K562 (cell line): ENCODE measurements at regions not wholly inside any gene's neighbourhood (a gene's known extent, or its start where the extent isn't known, plus 50 kb on each side); places are given as distances from the start of the nearest gene placed in this dataset.

Experiments used
- ATAC-seq: fragments of 200-7000 bp; cut with Tn5 transposase; 3 replicates; pipeline ENCODE4 v1.9.1; 2020; ENCODE audit warnings: moderate library complexity
- BruUV-seq: library from RNA; stranded (reverse); fragments of 400-500 nt; replicated peaks from 2 replicates; lab custom pipeline; 2021; lab: Mats Ljungman, UMichigan
- CTCF ChIA-PET: fragments of 300-600 bp; formaldehyde crosslinking; extraction: SDS; loops from one replicate; lab custom pipeline; 2021; ENCODE audit warnings: low intra/inter-chr PET ratio; lab: Yijun Ruan, JAX
- POLR2A ChIA-PET: fragments of 300-600, 350-650 bp; sonication (Branson Sonifier 250); formaldehyde crosslinking; extraction: SDS; loops from one replicate; lab custom pipeline; 2021; ENCODE audit warnings: antibody characterized with exemption, inconsistent platforms; lab: Yijun Ruan, JAX
- DNase-seq, 4 experiments: peaks; one replicate each; pipeline versions ENCODE4 v3.0.0 to v3.0.0-alpha.2; 2011 to 2018; ENCODE audit warnings: low spot score in 3 of 4, mixed read lengths in 3 of 4; ENCODE audit errors: extremely low read depth in 1 of 4
- FAIRE-seq: peaks from 2 replicates; lab custom pipeline; 2011; peaks lifted over from hg19 to GRCh38; lab: Jason Lieb, UNC
- H2AFZ ChIP-seq: 2 replicates; pipeline ENCODE4 v1.6.0; 2011; ENCODE audit warnings: low read depth, low read length, control low read depth, inconsistent platforms
- H3K27ac ChIP-seq: fragments of 200-600 bp; 3 replicates; pipeline ENCODE4 v1.8.0; 2011; ENCODE audit warnings: low read depth, mild to moderate bottlenecking, control low read depth, inconsistent platforms, low read length, moderate library complexity, mixed read lengths; ENCODE audit errors: extremely low read depth
- H3K27me3 ChIP-seq, 2 experiments: fragments of 300-600 bp in 1 of 2; 2 replicates in 1 of 2; 3 replicates in 1 of 2; pipeline versions ENCODE4 v1.6.0 to v1.8.0; 2011; ENCODE audit warnings: inconsistent platforms in 2 of 2, low read length in 2 of 2, mild to moderate bottlenecking in 1 of 2, mixed read lengths in 1 of 2, moderate library complexity in 1 of 2; ENCODE audit not compliant: control insufficient read depth in 2 of 2, insufficient read depth in 2 of 2
- H3K36me3 ChIP-seq: fragments of 300-600 bp; 3 replicates; pipeline ENCODE4 v1.8.0; 2011; ENCODE audit warnings: mild to moderate bottlenecking, low read length, inconsistent platforms; ENCODE audit not compliant: control insufficient read depth, insufficient read depth
- H3K4me1 ChIP-seq, 2 experiments: fragments of 200-600 bp in 1 of 2; replicated peaks in 1 of 2; 2 replicates in 1 of 2; 3 replicates in 1 of 2; pipeline versions ENCODE4 v1.5.1 to v1.8.0; 2011; ENCODE audit warnings: inconsistent platforms in 2 of 2, low read length in 2 of 2, mild to moderate bottlenecking in 1 of 2, mixed read lengths in 1 of 2, moderate library complexity in 1 of 2; ENCODE audit not compliant: control insufficient read depth in 2 of 2, insufficient read depth in 2 of 2
- H3K4me2 ChIP-seq: 2 replicates; pipeline ENCODE4 v1.6.1; 2011; ENCODE audit warnings: low read length, control low read depth, inconsistent platforms, mixed read lengths; ENCODE audit not compliant: insufficient read depth
- H3K4me3 ChIP-seq: fragments of 200-600 bp; sonication (generic), shearing (Covaris generic); 2 replicates; pipeline ENCODE4 v1.5.1; 2016; ENCODE audit warnings: control low read depth, inconsistent platforms
- H3K79me2 ChIP-seq: fragments of 200-600 bp; 3 replicates; pipeline ENCODE4 v1.8.0; 2011; ENCODE audit warnings: low read length, inconsistent platforms; ENCODE audit not compliant: control insufficient read depth, insufficient read depth
- H3K9ac ChIP-seq, 2 experiments: 2 replicates each; pipeline versions ENCODE4 v1.6.0 to v1.6.1; 2011; ENCODE audit warnings: low read depth in 2 of 2, low read length in 2 of 2, control low read depth in 1 of 2, inconsistent platforms in 1 of 2, mild to moderate bottlenecking in 1 of 2, mixed read lengths in 1 of 2; ENCODE audit not compliant: insufficient read depth in 1 of 2
- H3K9me1 ChIP-seq: one replicate; pipeline ENCODE4 v1.6.0; 2011; ENCODE audit warnings: inconsistent platforms, mild to moderate bottlenecking, low read length, moderate library complexity; ENCODE audit not compliant: control insufficient read depth, insufficient read depth
- H3K9me3 ChIP-seq: replicated peaks from 2 replicates; pipeline ENCODE4 v1.5.1; 2011; ENCODE audit warnings: low read depth, low read length, inconsistent platforms; ENCODE audit not compliant: control insufficient read depth, insufficient read depth
- H4K20me1 ChIP-seq: replicated peaks from 2 replicates; pipeline ENCODE4 v1.6.1; 2011; ENCODE audit warnings: low read length, inconsistent platforms, mixed read lengths; ENCODE audit not compliant: control insufficient read depth, insufficient read depth
- CEBPB ChIP-seq: fragments of 450-650 bp; IDR thresholded peaks from 2 replicates; pipeline ENCODE4 v1.6.1; 2016; ENCODE audit warnings: missing genetic modification characterization, missing compliant biosample characterization
- CHD4 ChIP-seq: fragments of 200-600 bp; sonication (generic); IDR thresholded peaks from 3 replicates; pipeline ENCODE4 v1.6.1; 2012; ENCODE audit warnings: low read depth, mild to moderate bottlenecking, mixed read lengths, low read length, inconsistent platforms; ENCODE audit not compliant: insufficient read depth, insufficient replicate concordance, poor library complexity, severe bottlenecking
- FOSL1 ChIP-seq: fragments of 200-800 bp; sonication (Bioruptor generic); conservative IDR thresholded peaks from 2 replicates; pipeline ENCODE4 v1.6.1; 2016; ENCODE audit warnings: missing genetic modification characterization, missing compliant biosample characterization
- FOXJ3 ChIP-seq: sonication (generic); formaldehyde crosslinking; IDR thresholded peaks from 2 replicates; pipeline ENCODE4 v1.4.0; 2020; ENCODE audit warnings: mild to moderate bottlenecking, missing genetic modification reagents
- HNRNPLL ChIP-seq: fragments of 200-400 bp; formaldehyde crosslinking; IDR thresholded peaks from 2 replicates; pipeline ENCODE4 v1.6.1; 2017; ENCODE audit warnings: low read length, low read depth, mild to moderate bottlenecking; ENCODE audit not compliant: poor library complexity, severe bottlenecking
- ZBTB40 ChIP-seq, 2 experiments: fragments of 450-650 bp in 1 of 2; sonication (generic) in 1 of 2; formaldehyde crosslinking in 1 of 2; IDR thresholded peaks; 2 replicates each; pipeline versions ENCODE4 v1.7.1 to v1.9.0; 2016 to 2022; ENCODE audit warnings: inconsistent platforms in 1 of 2, mild to moderate bottlenecking in 1 of 2, missing genetic modification reagents in 1 of 2
- ZFP30 ChIP-seq: fragments of 250-450 bp; sonication (Bioruptor Pico); IDR thresholded peaks from 2 replicates; pipeline ENCODE4 v1.8.0; 2022; ENCODE audit warnings: moderate library complexity, mild to moderate bottlenecking, inconsistent platforms, borderline replicate concordance
- ZSCAN32 ChIP-seq: fragments of 450-650 bp; formaldehyde crosslinking; IDR thresholded peaks from 2 replicates; pipeline ENCODE4 v1.4.0; 2020; ENCODE audit warnings: mild to moderate bottlenecking, moderate library complexity
- WGBS: fragments of 100-300 bp; shearing (Covaris generic); methylation state at CpG from one replicate; pipeline ENCODE4 v1.1.6; 2016; ENCODE audit warnings: low coverage, mixed read lengths; ENCODE audit not compliant: insufficient coverage; ENCODE audit errors: missing lambda C conversion rate; 5-methylcytosine and 5-hydroxymethylcytosine counted together
- in situ Hi-C: fragments of 300-500 bp; cut with MboI; formaldehyde crosslinking; loops from 4 replicates; pipeline ENCODE4 v1.15.0; 2018; ENCODE audit warnings: inconsistent platforms, mixed read lengths
- intact Hi-C: fragments of 100-400 bp; cut with micrococcal nuclease; formaldehyde crosslinking; loops from 2 replicates; pipeline ENCODE4 v1.14.2; 2022

- Histone ChIP-seq H3K36me3 (no peaks in the 10 kb centered on the region), H3K4me3 (no peak overlapping the region), H4K20me1 (no peaks in the 10 kb centered on the region), H3K79me2 (no peaks in the 10 kb centered on the region), H3K27me3 (no peaks in the 10 kb centered on the region), H2AFZ (no peak overlapping the region), H3K9me3 (no peaks in the 10 kb centered on the region), H3K27ac (no peak overlapping the region), H3K4me2 (no peak overlapping the region), H3K9ac (no peak overlapping the region), H3K9me1 (no peaks in the 10 kb centered on the region), H3K4me1 (no peaks in the 10 kb centered on the region)
- TF ChIP-seq ZBTB40 (IDR thresholded peaks at IDR 0.05) (no peak), ZBTB40 (CRISPR knock-in tag; IDR thresholded peaks at IDR 0.05) (no peak), ZFP30 (CRISPR knock-in tag) (no peak), HNRNPLL (no peak), CHD4 (no peak), FOSL1 (no peak), FOXJ3 (CRISPR knock-in tag) (no peak), ZSCAN32 (CRISPR knock-in tag) (no peak), CEBPB (tag) (no peak)
- BruUV-seq = no TSS peak
- CTCF ChIA-PET = no interaction called here
- 1% methylated on average over 9 of the region's 9 CpGs for WGBS
- POLR2A ChIA-PET = interaction anchor here (1.0 kb wide), 1 partner anchor 14 kb away, joined by 3 read pairs; no protein-coding TSS in a partner anchor
- intact Hi-C loops (no loop called here), in situ Hi-C loops (no loop called here)
- DNase-seq = no peak
- ATAC-seq = no peak
- FAIRE-seq = no peak
Observed at GRCh38 chr18:24672165-24672941, 211.9 kb downstream of the HRH4 start.
